ENCODE measurements at regions not wholly inside any gene's neighbourhood (a gene's known extent, or its start where the extent isn't known, plus 50 kb on each side); places are given as distances from the start of the nearest gene placed in this dataset.

DNA sequence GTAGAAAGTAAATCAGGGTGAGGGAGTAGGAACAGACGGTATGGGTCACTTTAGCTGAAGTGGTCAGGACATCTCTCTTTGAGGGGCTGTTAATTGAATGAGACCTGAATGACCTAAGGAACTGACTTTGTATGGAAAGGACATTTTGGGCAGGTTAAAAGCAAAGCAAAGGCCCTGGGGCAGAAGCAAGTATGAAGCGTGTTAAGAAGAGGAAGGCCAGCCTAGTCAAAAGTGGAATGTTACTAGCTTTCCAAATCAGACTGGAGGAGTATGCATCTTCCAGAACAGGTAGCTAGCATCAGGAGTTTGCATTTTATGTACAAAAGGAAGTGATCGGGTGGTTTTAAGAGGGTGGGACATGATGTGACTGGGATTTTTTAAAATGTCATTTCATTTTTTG is 70.9 kb upstream of the PCGF5 start:
- no peak for DNase-seq

DNA sequence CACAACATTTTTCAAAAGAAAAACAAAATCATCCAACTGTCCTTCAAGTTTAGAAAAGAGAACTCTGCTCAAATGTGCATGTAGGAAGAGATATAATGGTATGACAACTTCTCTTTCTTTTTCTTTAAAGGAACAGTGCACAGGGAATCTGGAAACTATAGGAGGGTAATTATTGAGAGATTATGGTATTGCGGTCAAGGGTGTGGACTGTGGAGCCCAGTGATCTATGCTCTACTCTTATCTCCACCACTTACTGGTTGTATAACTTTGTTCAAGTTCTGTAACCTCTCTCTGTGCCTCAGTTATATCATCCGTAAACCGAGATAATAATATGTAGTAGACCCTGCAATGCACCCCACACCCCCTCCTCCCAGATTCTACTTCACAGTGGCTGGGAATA is 69.8 kb upstream of the PCGF5 start:
- DNase-seq = no peak

DNA sequence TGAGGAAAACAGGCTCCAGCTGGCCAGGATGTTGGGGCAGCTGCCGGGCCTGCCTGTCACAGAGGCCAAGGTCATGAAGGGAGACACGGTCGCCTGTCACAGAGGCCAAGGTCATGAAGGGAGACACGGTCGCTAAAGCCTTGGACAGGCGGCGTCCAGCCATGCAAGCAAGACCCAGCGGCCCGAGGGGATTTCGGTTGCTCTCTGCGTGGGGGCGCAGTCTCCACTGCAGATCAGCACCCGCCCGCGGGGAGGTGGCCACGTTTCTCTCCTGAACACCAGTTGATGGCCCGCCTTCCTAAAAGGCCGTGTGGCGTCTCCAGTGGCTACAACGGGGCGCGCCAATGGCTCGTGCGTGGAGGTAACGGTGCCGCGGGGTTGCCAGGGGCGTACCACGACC is 67.0 kb upstream of the PCGF5 start:
- no peak for DNase-seq

DNA sequence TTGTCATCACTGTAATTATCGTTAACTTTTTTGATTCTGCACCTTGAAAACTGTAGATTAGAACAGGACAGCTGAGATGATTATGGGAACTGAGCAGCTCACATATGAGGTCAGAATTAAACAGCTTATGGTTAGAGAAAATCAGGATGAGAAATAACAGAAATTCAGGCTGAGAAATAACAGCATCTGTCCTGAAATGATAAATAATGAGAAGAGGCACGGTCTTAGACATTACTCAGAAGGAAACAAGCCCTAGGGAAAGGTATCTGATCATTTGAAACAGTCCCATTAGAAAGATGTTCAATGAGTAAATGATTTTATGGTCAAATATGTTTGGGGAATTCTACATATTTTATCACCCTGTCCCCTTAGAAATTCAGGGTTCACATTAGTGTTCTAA is 65.6 kb upstream of the PCGF5 start:
- DNase-seq = no peak

DNA sequence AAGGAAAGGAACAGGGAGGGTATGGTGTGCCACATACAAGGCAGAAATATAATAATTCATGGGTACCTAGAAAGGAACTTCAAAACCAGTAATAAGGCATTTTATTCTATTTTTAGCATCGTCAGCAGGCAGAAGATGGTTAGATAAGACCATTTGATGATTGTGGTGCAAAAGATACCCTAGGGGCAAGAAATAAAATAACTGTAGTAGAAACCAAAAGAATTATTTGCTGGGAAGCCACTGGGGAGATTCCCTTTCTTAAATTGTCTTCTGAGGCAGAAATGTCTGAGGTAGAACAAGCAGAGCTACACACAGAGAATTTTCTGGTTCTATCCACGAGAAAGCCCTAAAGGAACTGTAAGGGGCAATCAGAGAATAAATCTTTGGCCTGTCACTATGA is 64.3 kb upstream of the PCGF5 start:
- DNase-seq = no peak

DNA sequence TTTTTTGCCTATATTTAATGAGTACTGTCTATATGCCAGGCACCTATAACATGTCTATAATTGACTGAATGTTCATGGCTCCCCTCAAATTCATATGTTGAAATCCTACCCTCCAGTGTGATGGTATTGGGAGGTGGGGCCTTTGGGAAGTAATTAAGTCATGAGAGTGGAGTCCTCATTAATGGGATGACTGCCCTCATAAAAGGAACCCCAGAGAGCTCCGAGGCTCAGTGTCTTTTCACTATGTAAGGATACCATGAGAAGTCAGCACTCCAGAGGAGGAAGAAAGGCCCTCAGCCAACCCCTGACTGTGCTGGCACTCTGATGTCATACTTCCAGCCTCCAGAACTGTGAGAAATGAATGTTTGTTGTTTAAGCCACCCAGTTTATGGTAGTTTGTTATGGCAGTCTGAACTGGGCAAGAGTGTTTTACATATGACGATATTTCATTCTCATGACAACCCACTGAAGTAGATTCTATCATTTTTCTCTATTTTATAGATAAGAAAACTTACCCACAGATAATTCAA is 61.1 kb upstream of the PCGF5 start:
- no peak for DNase-seq

DNA sequence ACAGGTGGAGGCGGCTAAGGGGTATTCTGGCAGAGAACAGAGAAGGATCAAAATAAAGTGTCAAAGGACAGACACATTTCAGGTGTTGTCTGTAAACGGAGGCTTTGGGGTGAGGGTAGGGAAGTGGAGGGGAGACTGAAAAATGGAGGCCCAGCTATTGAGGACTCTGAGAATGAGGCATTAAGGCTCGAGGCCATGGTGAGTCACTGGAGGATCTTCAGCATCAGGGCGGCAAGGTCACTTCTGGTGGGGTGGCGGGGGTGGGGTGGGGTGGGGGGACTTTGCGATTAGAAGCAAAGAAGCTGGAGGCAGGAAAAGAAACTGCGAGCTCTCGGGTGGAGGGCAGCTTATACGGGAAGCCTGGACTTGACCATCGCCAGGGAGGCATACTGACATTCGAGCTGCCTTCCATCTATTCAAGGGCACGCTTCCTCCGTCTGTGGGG is 58.4 kb upstream of the PCGF5 start:
- DNase-seq = no peak

DNA sequence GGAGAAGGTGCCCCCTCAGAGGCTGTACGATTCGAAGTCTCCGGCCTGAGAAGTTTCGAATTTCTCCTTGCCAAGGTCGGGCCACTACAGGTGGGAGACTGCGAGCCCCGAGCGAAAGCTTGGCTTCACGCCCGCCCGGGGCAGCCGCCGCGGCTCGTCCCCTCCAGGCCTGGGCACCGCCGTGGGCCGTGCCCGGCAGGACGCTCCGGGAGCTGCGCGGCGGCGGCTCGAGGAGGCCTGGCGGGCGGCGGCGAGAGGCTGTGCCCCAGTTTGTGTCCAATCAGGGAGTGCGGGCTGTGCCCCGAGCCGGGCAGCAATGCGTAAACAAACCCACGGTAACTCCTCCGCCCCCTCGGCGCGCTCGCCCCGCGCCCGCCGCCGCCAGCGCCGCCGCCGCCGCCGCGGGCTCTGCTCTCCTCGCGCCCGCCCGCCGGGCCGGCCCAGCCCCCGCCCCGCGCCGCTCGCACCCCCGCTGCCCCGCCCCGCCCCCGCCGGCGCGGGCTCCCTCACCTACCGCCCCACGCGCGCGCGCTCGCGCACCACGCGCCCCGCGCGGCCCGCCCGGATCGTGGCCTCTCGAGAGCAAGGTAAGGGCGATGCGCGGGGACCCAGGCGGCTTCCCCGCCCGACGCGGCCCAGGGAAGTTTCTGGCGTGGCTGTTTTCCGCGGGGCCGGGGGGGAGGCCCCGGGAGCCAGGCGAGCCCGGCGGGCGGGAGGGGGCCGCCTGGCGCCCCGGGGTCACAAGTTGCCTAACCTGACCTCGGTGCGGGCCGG is 57.8 kb upstream of the PCGF5 start:
- DNase-seq = peak; percentile 71

DNA sequence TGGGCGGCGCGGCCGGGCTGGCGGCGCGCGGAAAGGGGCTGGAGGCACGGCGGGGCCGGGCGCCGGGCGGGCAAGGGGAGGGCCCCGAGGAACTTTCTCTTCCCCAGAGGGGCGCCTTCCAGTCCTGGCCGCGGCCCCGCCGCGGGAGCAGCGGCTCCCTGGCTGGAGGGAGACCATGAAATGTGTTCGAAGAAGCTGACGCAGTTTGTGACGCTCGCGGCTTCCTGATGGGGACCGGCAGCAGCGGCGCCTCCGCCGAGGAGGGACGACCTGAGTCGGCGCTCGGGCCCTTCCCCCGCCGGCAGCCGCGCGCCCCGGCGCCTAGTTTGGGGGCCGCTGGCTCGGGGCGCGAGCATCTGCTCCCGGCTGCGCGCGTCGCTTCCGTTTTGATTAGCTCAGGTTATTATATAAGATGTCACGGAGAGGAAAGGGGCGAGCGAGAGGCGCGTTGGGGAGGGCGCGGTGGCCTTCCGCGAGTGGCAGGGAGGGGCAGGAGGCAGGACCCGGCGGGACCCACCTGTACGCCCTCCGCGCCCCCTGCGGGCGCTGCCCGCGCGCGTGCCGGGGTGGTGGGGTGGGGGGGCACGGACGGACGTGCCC is 57.1 kb upstream of the PCGF5 start:
- peak; percentile 78 for DNase-seq

DNA sequence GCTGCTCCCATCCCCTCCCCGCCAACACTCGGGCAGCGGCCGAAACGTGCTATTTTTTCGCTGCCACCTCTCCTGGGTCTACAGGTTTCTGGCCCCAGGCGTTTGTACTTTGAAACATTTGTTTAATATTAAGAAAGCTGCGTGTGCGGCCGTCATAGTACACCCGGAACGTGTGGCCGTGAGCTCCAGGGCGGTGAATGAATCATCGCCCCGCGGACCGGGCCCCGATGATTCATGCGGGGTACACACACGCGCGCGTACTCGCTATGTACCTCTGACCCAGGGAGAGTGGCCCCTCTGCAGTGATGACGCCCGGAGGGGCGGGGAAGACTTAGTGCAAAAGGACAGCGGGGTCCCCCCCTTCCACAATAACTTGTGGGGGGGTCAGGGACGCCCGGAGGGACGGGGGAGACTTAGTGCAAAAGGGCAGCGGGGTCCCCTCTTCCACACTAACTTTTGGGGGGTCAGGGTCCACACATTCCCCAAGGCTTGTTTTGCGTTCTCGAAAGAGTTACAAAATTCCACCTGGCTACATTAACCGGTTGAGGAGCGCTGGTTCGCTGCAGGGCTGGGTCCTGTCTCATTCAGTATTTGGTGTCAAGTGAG is 56.5 kb upstream of the PCGF5 start:
- DNase-seq = peak; percentile 82

DNA sequence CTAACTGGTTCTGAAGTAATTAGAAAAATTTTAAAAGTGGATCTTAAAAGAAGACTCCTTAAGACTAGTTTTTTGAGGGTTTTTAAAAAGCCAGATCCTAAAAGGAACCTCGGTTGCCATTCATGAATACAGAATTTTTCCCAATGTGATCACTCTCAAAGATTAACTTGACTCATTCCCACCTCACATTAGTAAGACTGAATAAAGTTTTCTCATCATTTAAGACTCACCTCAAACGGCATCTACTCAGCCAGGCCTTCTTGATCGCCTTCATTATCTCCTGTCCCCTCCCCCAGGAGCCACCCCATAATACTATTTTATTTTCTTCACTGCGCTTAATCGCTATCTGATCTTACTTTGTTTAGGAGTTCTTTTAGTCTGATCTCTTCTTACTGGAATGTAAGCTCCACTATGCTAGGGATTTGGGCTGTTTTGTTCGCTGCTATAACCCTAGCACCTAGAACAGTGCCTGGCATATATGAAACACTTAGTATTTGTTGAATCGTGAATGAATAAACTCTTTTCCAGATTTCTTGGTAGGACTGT is 55.9 kb upstream of the PCGF5 start:
- DNase-seq = no peak

DNA sequence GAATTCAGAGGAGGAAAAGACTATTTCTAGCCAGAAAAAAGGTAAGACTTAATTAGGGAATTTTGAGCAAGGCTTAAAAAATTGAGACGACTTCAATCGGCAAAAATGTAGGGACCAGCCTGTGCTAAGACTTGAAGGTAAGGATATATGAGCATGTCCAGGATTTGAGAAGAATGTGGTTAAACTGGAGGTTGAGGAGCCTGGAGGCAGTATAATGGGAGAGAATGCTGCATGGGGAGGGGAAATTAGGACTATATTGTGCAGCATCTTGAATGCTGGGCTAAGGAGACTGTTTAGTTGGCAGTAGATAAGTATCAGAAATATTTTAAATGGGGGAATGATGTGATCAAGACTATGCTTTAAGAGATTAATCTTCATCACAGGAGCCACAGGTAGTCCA is 53.1 kb upstream of the PCGF5 start:
- DNase-seq = no peak

DNA sequence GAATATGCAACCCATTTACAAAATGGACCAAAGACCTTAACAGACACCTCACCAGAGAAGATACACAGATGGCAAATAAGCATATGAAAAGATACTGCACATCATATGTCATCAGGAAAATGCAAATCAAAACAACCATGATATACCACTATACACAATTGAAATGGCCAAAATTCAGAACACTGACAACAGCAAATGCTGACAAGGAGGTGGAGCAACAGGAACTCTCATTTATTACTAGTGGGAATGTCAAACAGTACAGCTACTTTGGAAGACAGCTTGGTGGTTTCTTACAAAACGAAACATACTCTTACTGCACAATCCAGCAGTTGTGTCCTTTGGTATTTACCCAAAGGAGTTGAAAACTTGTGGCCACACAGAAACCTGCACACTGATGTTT is 50.0 kb upstream of the PCGF5 start:
- no peak for DNase-seq
